H1 (cell line): ENCODE measurements at regions not wholly inside any gene's neighbourhood (a gene's known extent, or its start where the extent isn't known, plus 50 kb on each side); places are given as distances from the start of the nearest gene placed in this dataset.

ENCODE experiments used
- CTCF ChIA-PET: fragments of 300-600 bp; sonication (Branson Sonifier 250); formaldehyde crosslinking; loops from one replicate; lab custom pipeline; 2021; ENCODE audit not compliant: partially characterized antibody; lab: Charles Lee
- POLR2A ChIA-PET: fragments of 300-600 bp; sonication (Branson Sonifier 250); formaldehyde crosslinking; loops from one replicate; lab custom pipeline; 2021; ENCODE audit warnings: inconsistent platforms; ENCODE audit not compliant: partially characterized antibody; lab: Charles Lee
- DNase-seq, 2 experiments: peaks; one replicate each; pipeline versions ENCODE4 v3.0.0 to v3.0.0-alpha.2; 2010 to 2022; ENCODE audit warnings: low spot score in 2 of 2, low read depth in 1 of 2, mixed read lengths in 1 of 2
- FAIRE-seq: peaks from 2 replicates; lab custom pipeline; 2011; peaks lifted over from hg19 to GRCh38; lab: Jason Lieb, UNC
- H2AFZ ChIP-seq: 2 replicates; pipeline ENCODE4 v1.8.1; 2012; ENCODE audit warnings: low read length, inconsistent platforms
- H2AK5ac ChIP-seq: 2 replicates; pipeline ENCODE4 v1.6.1; 2013; ENCODE audit warnings: low read depth, low read length
- H2BK120ac ChIP-seq: replicated peaks from 2 replicates; pipeline ENCODE3; 2013; ENCODE audit warnings: low read depth, low read length, inconsistent platforms
- H2BK12ac ChIP-seq: 2 replicates; pipeline ENCODE4 v1.6.1; 2013; ENCODE audit warnings: low read depth, low read length
- H2BK15ac ChIP-seq: 2 replicates; pipeline ENCODE4 v1.6.1; 2013; ENCODE audit warnings: low read length
- H2BK20ac ChIP-seq: 2 replicates; pipeline ENCODE4 v1.6.1; 2013; ENCODE audit warnings: low read length
- H2BK5ac ChIP-seq: 2 replicates; pipeline ENCODE4 v1.6.1; 2013; ENCODE audit warnings: low read depth, low read length
- H3K14ac ChIP-seq: 2 replicates; pipeline ENCODE4 v1.6.1; 2013; ENCODE audit warnings: inconsistent platforms; ENCODE audit not compliant: insufficient read length
- H3K18ac ChIP-seq: 2 replicates; pipeline ENCODE4 v1.6.1; 2013; ENCODE audit warnings: low read length; ENCODE audit errors: extremely low read depth
- H3K23ac ChIP-seq: 2 replicates; pipeline ENCODE4 v1.6.1; 2013; ENCODE audit warnings: inconsistent platforms; ENCODE audit not compliant: insufficient read length
- H3K23me2 ChIP-seq: 2 replicates; pipeline ENCODE4 v1.6.1; 2013; ENCODE audit warnings: low read depth, low read length
- H3K27ac ChIP-seq: 2 replicates; pipeline ENCODE4 v1.6.1; 2011; ENCODE audit warnings: low read depth, low read length, inconsistent platforms
- H3K27me3 ChIP-seq, 4 experiments: replicated peaks in 1 of 4; 1 replicate in 1 of 4; 2 replicates in 3 of 4; pipeline versions ENCODE4 v1.6.1 to v1.8.1; 2011 to 2013; ENCODE audit warnings: low read length in 3 of 4, mild to moderate bottlenecking in 3 of 4, inconsistent platforms in 2 of 4, mixed read lengths in 2 of 4, moderate library complexity in 1 of 4; ENCODE audit not compliant: control insufficient read depth in 3 of 4, insufficient read depth in 3 of 4; ENCODE audit errors: extremely low read depth in 1 of 4
- H3K36me3 ChIP-seq, 4 experiments: 2 replicates each; pipeline versions ENCODE4 v1.6.1 to v1.8.1; 2011 to 2013; ENCODE audit warnings: mild to moderate bottlenecking in 4 of 4, low read length in 3 of 4, moderate library complexity in 2 of 4, control low read depth in 1 of 4, inconsistent platforms in 1 of 4; ENCODE audit not compliant: insufficient read depth in 4 of 4, control insufficient read depth in 2 of 4
- H3K4ac ChIP-seq: replicated peaks from 2 replicates; pipeline ENCODE3; 2013; ENCODE audit warnings: low read length, low read depth, mixed read lengths, inconsistent platforms; ENCODE audit not compliant: insufficient read length
- H3K4me1 ChIP-seq, 4 experiments: replicated peaks in 1 of 4; 1 replicate in 1 of 4; 2 replicates in 3 of 4; pipeline versions ENCODE4 v1.6.1 to v1.8.1; 2011 to 2013; ENCODE audit warnings: low read length in 3 of 4, inconsistent platforms in 2 of 4, mixed read lengths in 1 of 4; ENCODE audit not compliant: insufficient read depth in 4 of 4, control insufficient read depth in 3 of 4
- H3K4me2 ChIP-seq, 2 experiments: 2 replicates each; pipeline versions ENCODE4 v1.6.1 to v1.8.1; 2011 to 2013; ENCODE audit warnings: low read depth in 2 of 2, low read length in 2 of 2, control low read depth in 1 of 2, inconsistent platforms in 1 of 2, mild to moderate bottlenecking in 1 of 2; ENCODE audit not compliant: insufficient read depth in 1 of 2
- H3K4me3 ChIP-seq, 4 experiments: fragments of 200-600, 300-600 bp in 1 of 4; sonication (generic), shearing (Covaris generic), sonication (Bioruptor Twin) in 1 of 4; 2 replicates each; pipeline versions ENCODE4 v1.5.1 to v1.8.1; 2011 to 2016; ENCODE audit warnings: low read length in 4 of 4, low read depth in 3 of 4, control low read depth in 2 of 4, inconsistent platforms in 2 of 4, mild to moderate bottlenecking in 2 of 4, mixed read lengths in 1 of 4, moderate library complexity in 1 of 4; ENCODE audit not compliant: insufficient read depth in 2 of 4; ENCODE audit errors: extremely low read depth in 1 of 4
- H3K56ac ChIP-seq: replicated peaks from 2 replicates; pipeline ENCODE3; 2013; ENCODE audit warnings: low read depth, mild to moderate bottlenecking, mixed read lengths, low read length, inconsistent platforms; ENCODE audit not compliant: insufficient read length
- H3K79me1 ChIP-seq: 2 replicates; pipeline ENCODE4 v1.6.1; 2013; ENCODE audit warnings: low read depth, low read length, control low read depth
- H3K79me2 ChIP-seq, 2 experiments: 2 replicates each; pipeline versions ENCODE4 v1.6.1 to v1.8.1; 2012 to 2013; ENCODE audit warnings: low read length in 2 of 2, mild to moderate bottlenecking in 2 of 2, inconsistent platforms in 1 of 2; ENCODE audit not compliant: insufficient read depth in 2 of 2, control insufficient read depth in 1 of 2
- H3K9ac ChIP-seq, 4 experiments: replicated peaks in 1 of 4; 1 replicate in 1 of 4; 2 replicates in 3 of 4; pipeline versions ENCODE4 v1.6.1 to v1.8.1; 2011 to 2013; ENCODE audit warnings: low read depth in 3 of 4, low read length in 3 of 4, control low read depth in 2 of 4, mild to moderate bottlenecking in 2 of 4, moderate library complexity in 2 of 4, inconsistent platforms in 1 of 4; ENCODE audit errors: extremely low read depth in 1 of 4
- H3K9me3 ChIP-seq, 2 experiments: 2 replicates each; pipeline versions ENCODE4 v1.6.1 to v1.8.1; 2012 to 2013; ENCODE audit warnings: mild to moderate bottlenecking in 2 of 2, moderate library complexity in 2 of 2, control low read depth in 1 of 2, inconsistent platforms in 1 of 2, low read depth in 1 of 2, low read length in 1 of 2, mixed read lengths in 1 of 2; ENCODE audit not compliant: insufficient read depth in 2 of 2
- H4K20me1 ChIP-seq, 2 experiments: replicated peaks in 1 of 2; 2 replicates each; pipeline versions ENCODE3 to v1.8.1; 2011 to 2013; ENCODE audit warnings: inconsistent platforms in 2 of 2, low read length in 2 of 2, mild to moderate bottlenecking in 1 of 2; ENCODE audit not compliant: insufficient read depth in 2 of 2, control insufficient read depth in 1 of 2
- H4K5ac ChIP-seq: 2 replicates; pipeline ENCODE4 v1.6.1; 2013; ENCODE audit warnings: low read length, low read depth, mixed read lengths, inconsistent platforms; ENCODE audit not compliant: insufficient read length
- H4K8ac ChIP-seq: 2 replicates; pipeline ENCODE4 v1.8.0; 2013; ENCODE audit warnings: mild to moderate bottlenecking, moderate library complexity, low read length, inconsistent platforms; ENCODE audit not compliant: insufficient read depth; ENCODE audit errors: extremely low read depth
- H4K91ac ChIP-seq: replicated peaks from 2 replicates; pipeline ENCODE3; 2013; ENCODE audit warnings: low read length, mixed read lengths, inconsistent platforms; ENCODE audit not compliant: insufficient read length
- BRCA1 ChIP-seq: IDR thresholded peaks from 2 replicates; pipeline ENCODE4 v1.6.1; 2012; ENCODE audit warnings: low read depth, low read length, improper control_type of control experiment
- EGR1 ChIP-seq: IDR thresholded peaks from 2 replicates; pipeline ENCODE4 v1.6.1; 2011; ENCODE audit warnings: low read depth, low read length, borderline replicate concordance
- EZH2 ChIP-seq: fragments of 200-600 bp; sonication (generic); IDR thresholded peaks from 2 replicates; pipeline ENCODE4 v1.7.1; 2012; ENCODE audit warnings: low read depth, mild to moderate bottlenecking, moderate library complexity, low read length, inconsistent platforms; ENCODE audit not compliant: severe bottlenecking
- GABPA ChIP-seq: IDR thresholded peaks from 2 replicates; pipeline ENCODE4 v1.6.1; 2011; ENCODE audit warnings: mild to moderate bottlenecking, low read length, moderate library complexity, borderline replicate concordance; ENCODE audit not compliant: insufficient read depth
- HDAC2 ChIP-seq, 2 experiments: fragments of 300-600 bp in 1 of 2; sonication (generic) in 1 of 2; IDR thresholded peaks; 2 replicates each; pipeline ENCODE4 v1.6.1; 2011 to 2012; ENCODE audit warnings: low read depth in 2 of 2, low read length in 2 of 2, mild to moderate bottlenecking in 2 of 2, moderate library complexity in 2 of 2, borderline replicate concordance in 1 of 2, inconsistent platforms in 1 of 2
- KDM5A ChIP-seq: fragments of 200-600 bp; IDR thresholded peaks from 2 replicates; pipeline ENCODE4 v1.7.1; 2012; ENCODE audit warnings: mild to moderate bottlenecking, low read length, inconsistent platforms, mixed read lengths
- MAFK ChIP-seq: IDR thresholded peaks from 2 replicates; pipeline ENCODE4 v1.6.1; 2012; ENCODE audit warnings: low read depth, mild to moderate bottlenecking, improper control_type of control experiment, low read length
- RAD21 ChIP-seq, 2 experiments: IDR thresholded peaks in 1 of 2; conservative IDR thresholded peaks in 1 of 2; 2 replicates each; pipeline ENCODE4 v1.6.1; 2011; ENCODE audit warnings: low read depth in 2 of 2, low read length in 2 of 2, improper control_type of control experiment in 1 of 2, inconsistent platforms in 1 of 2, mild to moderate bottlenecking in 1 of 2, moderate library complexity in 1 of 2
- SIN3A ChIP-seq, 2 experiments: IDR thresholded peaks in 1 of 2; conservative IDR thresholded peaks in 1 of 2; 2 replicates each; pipeline ENCODE4 v1.6.1; 2011 to 2012; ENCODE audit warnings: low read length in 2 of 2, improper control_type of control experiment in 1 of 2, low read depth in 1 of 2, mild to moderate bottlenecking in 1 of 2
- TAF7 ChIP-seq: optimal IDR thresholded peaks from 2 replicates; pipeline ENCODE3; 2011; ENCODE audit warnings: low read depth, mild to moderate bottlenecking, inconsistent platforms, low read length, moderate library complexity, borderline replicate concordance
- TBP ChIP-seq: IDR thresholded peaks from 2 replicates; pipeline ENCODE4 v1.6.1; 2011; ENCODE audit warnings: low read depth, low read length, improper control_type of control experiment
- whole genome bisulfite sequencing, 2 experiments: shearing (Covaris generic) in 1 of 2; methylation state at CpG; one replicate each; pipeline versions ENCODE4 v1.1.6 to v1.1.7; 2013 to 2015; ENCODE audit warnings: low lambda C conversion rate in 2 of 2, mixed read lengths in 2 of 2, inconsistent platforms in 1 of 2, low coverage in 1 of 2, missing lambda C conversion rate in 1 of 2; ENCODE audit not compliant: insufficient replicate concordance in 2 of 2, insufficient coverage in 1 of 2, insufficient read length in 1 of 2; ENCODE audit errors: extremely low coverage in 1 of 2, missing lambda C conversion rate in 1 of 2; 5-methylcytosine and 5-hydroxymethylcytosine counted together

DNA sequence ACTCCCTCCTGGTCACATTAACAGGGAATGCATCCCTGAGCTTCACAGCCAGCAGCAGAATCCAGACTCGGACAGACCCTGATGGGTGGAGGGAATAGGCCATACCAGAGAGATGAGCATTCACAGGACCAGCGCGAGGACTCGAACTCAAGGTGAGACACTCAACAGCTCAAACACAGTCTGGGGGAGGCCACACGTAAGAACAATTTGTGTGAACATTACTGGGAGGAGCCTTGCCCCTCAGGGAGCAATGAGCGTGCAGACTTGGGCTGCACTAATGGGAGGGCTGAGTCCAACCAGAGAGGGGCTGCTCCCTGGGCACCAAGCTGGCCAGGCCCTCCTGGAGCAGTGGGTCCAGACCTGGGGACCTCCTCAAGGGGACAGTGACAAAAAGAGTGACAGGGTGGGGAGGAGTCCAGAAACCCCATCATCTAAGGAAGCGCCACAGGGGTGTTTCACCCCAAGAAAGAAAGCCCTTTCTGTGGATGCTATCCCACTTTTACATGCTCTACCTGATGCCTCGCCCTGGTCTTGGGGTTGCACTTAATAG lies 118.4 kb downstream of the MRPL14 start:
- FAIRE-seq (no peak), DNase-seq (no peak)
- Histone ChIP-seq H2BK120ac (no peak overlapping the region), H3K9ac (no peak overlapping the region), H3K18ac (peak overlapping the region; percentile 15; the same call in 1 of the 2 replicates), H3K56ac (no peak overlapping the region), H3K4me2 (no peak overlapping the region), H2BK5ac (no peak overlapping the region), H2AFZ (no peak overlapping the region), H2AK5ac (0 out of 2 replicates have a peak overlapping the region, but pooled peaks have one; percentile 32), H4K91ac (no peak overlapping the region), H4K20me1 (no peaks in the 10 kb centered on the region), H2BK15ac (peak overlapping the region; percentile 77; the same call in 1 of the 2 replicates), H3K27me3 (peaks cover 0 to 9% (median 3%) of the 10 kb centered on the region in 4 experiments; a peak in 4 of 7 replicates), H3K23ac (no peak overlapping the region), H3K14ac (no peak overlapping the region), H2BK20ac (no peak overlapping the region; the same call in 1 of the 2 replicates), H3K4me1 (peaks cover 4 to 25% (median 17%) of the 10 kb centered on the region in 4 experiments), H4K5ac (no peak overlapping the region), H3K9me3 (no peaks in the 10 kb centered on the region), H3K4ac (no peak overlapping the region), H3K23me2 (peaks cover 3% of the 10 kb centered on the region), H2BK12ac (peak overlapping the region; percentile 18; the same call in 1 of the 2 replicates), H3K27ac (no peak overlapping the region), H3K79me2 (no peaks in the 10 kb centered on the region), H3K36me3 (no peaks in the 10 kb centered on the region), H3K4me3 (no peak overlapping the region), H4K8ac (0 out of 2 replicates have a peak overlapping the region, but pooled peaks have one; percentile 4), H3K79me1 (no peaks in the 10 kb centered on the region)
- POLR2A ChIA-PET, result interaction anchor here (0.9 kb wide), 1 partner anchor 313 kb away, joined by 3 read pairs; no protein-coding TSS in a partner anchor
- CTCF ChIA-PET, result interaction anchor here (0.6 to 24.5 kb wide), 9 partner anchors 8 to 186 kb away, joined by 3 to 331 read pairs (median 3); no protein-coding TSS in a partner anchor
- TF ChIP-seq BRCA1, result no peak
- TF ChIP-seq TBP, result no peak
- TF ChIP-seq SIN3A (conservative IDR thresholded peaks at IDR 0.05 in 1 of 2, IDR thresholded peaks at IDR 0.05 in 1 of 2; ENCODE audit: low read depth in 1 of 2, low read length in 2 of 2), result no peak
- TF ChIP-seq GABPA, result no peak
- no peak for TF ChIP-seq RAD21 (IDR thresholded peaks at IDR 0.05 in 1 of 2, conservative IDR thresholded peaks at IDR 0.05 in 1 of 2; ENCODE audit: low read depth in 2 of 2, low read length in 2 of 2)
- TF ChIP-seq MAFK, result no peak
- no peak for TF ChIP-seq EZH2
- TF ChIP-seq HDAC2 (IDR thresholded peaks at IDR 0.05; ENCODE audit: borderline replicate concordance in 1 of 2, low read depth in 2 of 2, low read length in 2 of 2), result no peak
- no peak for TF ChIP-seq KDM5A
- no peak for TF ChIP-seq EGR1
- no peak for TF ChIP-seq TAF7
- WGBS, 2 experiments, result 74% methylated on average over 8 of the region's 8 CpGs; no CpG with 5 or more reads in 1 of the 2 experiments
